A549 (cell line): ENCODE measurements at regions not wholly inside any gene's neighbourhood (a gene's known extent, or its start where the extent isn't known, plus 50 kb on each side); places are given as distances from the start of the nearest gene placed in this dataset.

Experiments
- ATAC-seq, 2 experiments: fragments of 200-7000 bp in 1 of 2; fragments of >200 bp in 1 of 2; cut with Nextera tagmentation in 1 of 2; cut with Tn5 transposase in 1 of 2; 3 replicates each; pipeline versions ENCODE4 v1.8.0 to v1.9.1; 2018 to 2020; ENCODE audit warnings: mild to moderate bottlenecking in 1 of 2, moderate library complexity in 1 of 2
- CTCF ChIA-PET: fragments of 300-600 bp; sonication (Branson Sonifier 250); formaldehyde crosslinking; extraction: SDS; loops from one replicate; lab custom pipeline; 2021; ENCODE audit warnings: antibody characterized with exemption, inconsistent platforms; lab: Yijun Ruan, JAX
- POLR2A ChIA-PET: fragments of 350-600 bp; formaldehyde crosslinking; extraction: SDS; loops from one replicate; lab custom pipeline; 2021; ENCODE audit warnings: antibody characterized with exemption, inconsistent platforms; lab: Yijun Ruan, JAX
- DNase-seq, 2 experiments: peaks; one replicate each; pipeline versions ENCODE4 v3.0.0 to v3.0.0-alpha.2; 2011 to 2016; ENCODE audit warnings: low read depth in 1 of 2, low spot score in 1 of 2
- FAIRE-seq: peaks from 2 replicates; lab custom pipeline; 2011; peaks lifted over from hg19 to GRCh38; lab: Jason Lieb, UNC
- H3K27ac ChIP-seq, 2 experiments: fragments of >200 bp; sonication (Bioruptor Twin); formaldehyde crosslinking; 3 replicates each; pipeline ENCODE4 v1.5.1; 2016 to 2017
- H3K4me1 ChIP-seq: fragments of >200 bp; sonication (Bioruptor Twin); formaldehyde crosslinking; 3 replicates; pipeline ENCODE4 v1.6.1; 2016
- H3K4me2 ChIP-seq: fragments of >200 bp; sonication (Bioruptor Twin); formaldehyde crosslinking; 3 replicates; pipeline ENCODE4 v1.6.1; 2016
- H3K4me3 ChIP-seq: fragments of >200 bp; sonication (Bioruptor Twin); formaldehyde crosslinking; 3 replicates; pipeline ENCODE4 v1.5.1; 2016
- H3K9me3 ChIP-seq: fragments of >200 bp; sonication (Bioruptor Twin); formaldehyde crosslinking; 3 replicates; pipeline ENCODE4 v1.6.1; 2016
- ATOH8 ChIP-seq: fragments of 250-450 bp; sonication (Bioruptor Pico); IDR thresholded peaks from 2 replicates; pipeline ENCODE4 v1.5.0; 2020; ENCODE audit warnings: low read depth, mild to moderate bottlenecking, moderate library complexity
- ELK1 ChIP-seq: fragments of 150-350 bp; IDR thresholded peaks from 2 replicates; pipeline ENCODE4 v1.6.1; 2014; ENCODE audit warnings: low read depth, mild to moderate bottlenecking, low read length
- HEYL ChIP-seq: fragments of 250-450 bp; sonication (Bioruptor Pico); IDR thresholded peaks from 2 replicates; pipeline ENCODE4 v1.8.0; 2021; ENCODE audit warnings: mild to moderate bottlenecking, moderate library complexity
- MAFK ChIP-seq: fragments of 450-650 bp; IDR thresholded peaks from 2 replicates; pipeline ENCODE4 v1.6.1; 2014; ENCODE audit not compliant: partially characterized antibody
- MAX ChIP-seq: IDR thresholded peaks from 2 replicates; pipeline ENCODE4 v1.6.1; 2012
- NFE2L2 ChIP-seq: fragments of 150-350 bp; conservative IDR thresholded peaks from 2 replicates; pipeline ENCODE4 v1.6.1; 2014; ENCODE audit warnings: low read length
- NPAS2 ChIP-seq: fragments of 250-450 bp; sonication (Bioruptor Pico); IDR thresholded peaks from 2 replicates; pipeline ENCODE4 v1.8.0; 2022; ENCODE audit warnings: mild to moderate bottlenecking, moderate library complexity, borderline replicate concordance
- RAD21 ChIP-seq, 2 experiments: fragments of >200 bp in 1 of 2; sonication (Bioruptor Twin) in 1 of 2; formaldehyde crosslinking in 1 of 2; IDR thresholded peaks in 1 of 2; conservative IDR thresholded peaks in 1 of 2; 2 replicates in 1 of 2; 3 replicates in 1 of 2; pipeline ENCODE4 v1.6.1; 2012 to 2018; ENCODE audit warnings: inconsistent platforms in 1 of 2
- RCOR1 ChIP-seq: fragments of 150-350 bp; IDR thresholded peaks from 2 replicates; pipeline ENCODE4 v1.6.1; 2014; ENCODE audit warnings: antibody characterized with exemption, low read length, low read depth
- SMC3 ChIP-seq: fragments of >200 bp; sonication (Bioruptor Twin); formaldehyde crosslinking; IDR thresholded peaks from 3 replicates; pipeline ENCODE4 v1.6.1; 2018; ENCODE audit warnings: inconsistent platforms
- TFCP2L1 ChIP-seq: fragments of 250-450 bp; sonication (Bioruptor Pico); IDR thresholded peaks from 2 replicates; pipeline ENCODE4 v1.5.0; 2021; ENCODE audit warnings: mild to moderate bottlenecking
- USF2 ChIP-seq: fragments of 450-650 bp; IDR thresholded peaks from 2 replicates; pipeline ENCODE4 v1.6.1; 2014; ENCODE audit warnings: antibody characterized with exemption
- ZC3H11A ChIP-seq: fragments of 450-650 bp; IDR thresholded peaks from 2 replicates; pipeline ENCODE4 v1.6.1; 2014; ENCODE audit warnings: antibody characterized with exemption, mild to moderate bottlenecking
- WGBS: methylation state at CpG from one replicate; pipeline ENCODE4 v1.1.6; 2017; ENCODE audit errors: missing lambda C conversion rate; 5-methylcytosine and 5-hydroxymethylcytosine counted together
- TF ChIP-seq, protein P1 (sequence below): fragments of >200 bp; sonication (Bioruptor Twin); formaldehyde crosslinking; IDR thresholded peaks from 3 replicates; pipeline ENCODE4 v1.5.1; 2016

- no peak overlapping the region for H3K4me2 ChIP-seq
- H3K4me1 ChIP-seq, result no peaks in the 10 kb centered on the region
- H3K27ac ChIP-seq, result no peak overlapping the region
- no peak for ATAC-seq
- ChIA-PET CTCF (interaction anchor here (1.1 to 1.6 kb wide), 9 partner anchors 8 to 579 kb away, joined by 3 to 4 read pairs (median 3); no protein-coding TSS in a partner anchor), POLR2A (no interaction called here)
- H3K4me3 ChIP-seq, result no peak overlapping the region
- WGBS, result 32% methylated on average over 9 of the region's 9 CpGs
- FAIRE-seq, result no peak
- no peak for TF ChIP-seq NFE2L2
- no peaks in the 10 kb centered on the region for H3K9me3 ChIP-seq
- no peak for DNase-seq
These were observed 368.0 kb upstream of the MYT1L start for GRCh38 chr2:2699121-2699505.

GRCh38 chr2:2698182-2699120 is 367.4 kb upstream of the MYT1L start:
- peak; percentile 33 to 57 for DNase-seq
- H3K4me1 ChIP-seq, result no peaks in the 10 kb centered on the region
- POLR2A ChIA-PET, result no interaction called here
- CTCF ChIA-PET, result interaction anchor here (1.0 to 1.6 kb wide), 10 partner anchors 8 to 578 kb away, joined by 3 to 4 read pairs (median 4); no protein-coding TSS in a partner anchor
- H3K4me2 ChIP-seq, result no peak overlapping the region
- FAIRE-seq, result no peak
- H3K9me3 ChIP-seq, result no peaks in the 10 kb centered on the region
- peak; percentile 31 to 68; a peak in 4 of 6 replicates for ATAC-seq
- WGBS, result 39% methylated on average over 21 of the region's 24 CpGs
- H3K4me3 ChIP-seq, result no peak overlapping the region
- H3K27ac ChIP-seq, result no peak overlapping the region
- TF ChIP-seq RAD21 (conservative IDR thresholded peaks at IDR 0.05 in 1 of 2, IDR thresholded peaks at IDR 0.05 in 1 of 2), result peak; percentile 23 to 46; a peak in 3 of 5 replicates
- TF ChIP-seq TFCP2L1, result no peak
- TF ChIP-seq, protein P1, sequence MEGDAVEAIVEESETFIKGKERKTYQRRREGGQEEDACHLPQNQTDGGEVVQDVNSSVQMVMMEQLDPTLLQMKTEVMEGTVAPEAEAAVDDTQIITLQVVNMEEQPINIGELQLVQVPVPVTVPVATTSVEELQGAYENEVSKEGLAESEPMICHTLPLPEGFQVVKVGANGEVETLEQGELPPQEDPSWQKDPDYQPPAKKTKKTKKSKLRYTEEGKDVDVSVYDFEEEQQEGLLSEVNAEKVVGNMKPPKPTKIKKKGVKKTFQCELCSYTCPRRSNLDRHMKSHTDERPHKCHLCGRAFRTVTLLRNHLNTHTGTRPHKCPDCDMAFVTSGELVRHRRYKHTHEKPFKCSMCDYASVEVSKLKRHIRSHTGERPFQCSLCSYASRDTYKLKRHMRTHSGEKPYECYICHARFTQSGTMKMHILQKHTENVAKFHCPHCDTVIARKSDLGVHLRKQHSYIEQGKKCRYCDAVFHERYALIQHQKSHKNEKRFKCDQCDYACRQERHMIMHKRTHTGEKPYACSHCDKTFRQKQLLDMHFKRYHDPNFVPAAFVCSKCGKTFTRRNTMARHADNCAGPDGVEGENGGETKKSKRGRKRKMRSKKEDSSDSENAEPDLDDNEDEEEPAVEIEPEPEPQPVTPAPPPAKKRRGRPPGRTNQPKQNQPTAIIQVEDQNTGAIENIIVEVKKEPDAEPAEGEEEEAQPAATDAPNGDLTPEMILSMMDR, result peak; percentile 25; the same call in 2 of the 3 replicates
- peak; percentile 10; the same call in 1 of the 2 replicates for TF ChIP-seq USF2
- no peak for TF ChIP-seq ELK1
- TF ChIP-seq SMC3, result peak; percentile 32; the same call in 1 of the 3 replicates
- no peak for TF ChIP-seq MAX
- no peak for TF ChIP-seq ATOH8

DNA sequence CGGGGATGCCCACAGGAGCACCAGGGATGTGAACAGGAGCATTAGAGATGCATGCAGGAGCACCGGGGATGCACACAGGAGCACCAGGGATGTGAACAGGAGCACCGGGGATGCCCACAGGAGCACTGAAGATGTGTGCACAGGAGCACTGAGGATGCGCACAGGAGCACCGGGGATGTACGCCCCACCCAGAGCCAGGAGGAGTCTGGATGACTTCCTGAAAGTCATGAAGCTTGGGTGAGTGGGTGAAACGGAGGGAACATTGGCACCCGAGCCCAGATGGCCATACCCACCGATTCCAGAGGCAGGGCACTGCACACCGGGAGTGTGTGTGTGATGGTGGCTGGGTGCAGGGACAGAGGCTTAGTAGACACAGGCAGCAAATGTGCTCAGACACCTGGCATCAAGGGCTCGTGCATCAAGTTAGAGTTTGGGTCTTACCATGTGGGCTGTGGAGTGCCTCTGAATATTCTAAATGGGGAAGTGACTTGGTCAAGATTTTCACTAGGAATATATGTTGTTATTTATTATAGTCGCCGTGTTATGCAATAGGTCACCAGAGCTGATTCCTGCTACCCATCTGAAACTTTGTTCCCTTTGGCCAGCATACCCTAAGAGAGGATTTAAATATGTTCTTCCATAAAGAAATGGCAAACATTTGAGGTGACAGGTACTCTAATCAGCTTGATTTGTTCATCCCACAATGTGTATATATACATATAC is 365.8 kb upstream of the MYT1L start:
- 25% methylated on average over 13 of the region's 13 CpGs for WGBS
- Histone ChIP-seq H3K4me1 (no peaks in the 10 kb centered on the region), H3K4me3 (no peak overlapping the region), H3K27ac (no peak overlapping the region)
- TF ChIP-seq NPAS2 (no peak), MAFK (no peak), HEYL (CRISPR knock-in tag) (no peak), ZC3H11A (no peak), RCOR1 (no peak)
- TF ChIP-seq, all 56 proteins: peak for 0
- ChIA-PET POLR2A (no interaction called here), CTCF (no interaction called here)
- Histone ChIP-seq H3K9me3 (no peaks in the 10 kb centered on the region), H3K4me2 (no peak overlapping the region)
- FAIRE-seq, result no peak
- no peak for DNase-seq
- ATAC-seq, result no peak
